ENCODE measurements at regions not wholly inside any gene's neighbourhood (a gene's known extent, or its start where the extent isn't known, plus 50 kb on each side); places are given as distances from the start of the nearest gene placed in this dataset.

DNA sequence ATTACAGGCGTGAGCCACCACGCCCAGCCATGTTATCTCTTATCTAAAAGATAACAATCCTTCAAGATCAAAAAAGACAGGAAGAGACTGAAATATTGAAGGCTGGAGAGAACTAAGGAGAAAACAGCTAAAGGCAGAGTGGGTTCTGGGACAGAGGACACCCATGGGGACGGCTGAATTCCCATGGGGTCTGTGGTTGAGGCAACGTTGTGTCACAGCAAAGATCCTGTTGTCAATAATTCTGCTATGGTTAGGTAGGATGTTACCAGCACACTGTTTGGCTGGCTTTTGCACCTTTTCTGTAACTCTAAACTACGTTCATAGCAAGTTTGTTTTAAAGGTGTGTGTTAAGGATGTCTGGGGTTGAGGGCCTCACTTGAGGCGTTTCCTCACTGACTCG lies 137.7 kb upstream of the APCDD1 start:
- no peak for DNase-seq (ENCODE audit: low read depth)
- TF ChIP-seq, protein P1, sequence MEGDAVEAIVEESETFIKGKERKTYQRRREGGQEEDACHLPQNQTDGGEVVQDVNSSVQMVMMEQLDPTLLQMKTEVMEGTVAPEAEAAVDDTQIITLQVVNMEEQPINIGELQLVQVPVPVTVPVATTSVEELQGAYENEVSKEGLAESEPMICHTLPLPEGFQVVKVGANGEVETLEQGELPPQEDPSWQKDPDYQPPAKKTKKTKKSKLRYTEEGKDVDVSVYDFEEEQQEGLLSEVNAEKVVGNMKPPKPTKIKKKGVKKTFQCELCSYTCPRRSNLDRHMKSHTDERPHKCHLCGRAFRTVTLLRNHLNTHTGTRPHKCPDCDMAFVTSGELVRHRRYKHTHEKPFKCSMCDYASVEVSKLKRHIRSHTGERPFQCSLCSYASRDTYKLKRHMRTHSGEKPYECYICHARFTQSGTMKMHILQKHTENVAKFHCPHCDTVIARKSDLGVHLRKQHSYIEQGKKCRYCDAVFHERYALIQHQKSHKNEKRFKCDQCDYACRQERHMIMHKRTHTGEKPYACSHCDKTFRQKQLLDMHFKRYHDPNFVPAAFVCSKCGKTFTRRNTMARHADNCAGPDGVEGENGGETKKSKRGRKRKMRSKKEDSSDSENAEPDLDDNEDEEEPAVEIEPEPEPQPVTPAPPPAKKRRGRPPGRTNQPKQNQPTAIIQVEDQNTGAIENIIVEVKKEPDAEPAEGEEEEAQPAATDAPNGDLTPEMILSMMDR (conservative IDR thresholded peaks at IDR 0.05; ENCODE audit: low read depth, low read length), result no peak
- no peak overlapping the region for H3K4me3 ChIP-seq (ENCODE audit: low read length)

DNA sequence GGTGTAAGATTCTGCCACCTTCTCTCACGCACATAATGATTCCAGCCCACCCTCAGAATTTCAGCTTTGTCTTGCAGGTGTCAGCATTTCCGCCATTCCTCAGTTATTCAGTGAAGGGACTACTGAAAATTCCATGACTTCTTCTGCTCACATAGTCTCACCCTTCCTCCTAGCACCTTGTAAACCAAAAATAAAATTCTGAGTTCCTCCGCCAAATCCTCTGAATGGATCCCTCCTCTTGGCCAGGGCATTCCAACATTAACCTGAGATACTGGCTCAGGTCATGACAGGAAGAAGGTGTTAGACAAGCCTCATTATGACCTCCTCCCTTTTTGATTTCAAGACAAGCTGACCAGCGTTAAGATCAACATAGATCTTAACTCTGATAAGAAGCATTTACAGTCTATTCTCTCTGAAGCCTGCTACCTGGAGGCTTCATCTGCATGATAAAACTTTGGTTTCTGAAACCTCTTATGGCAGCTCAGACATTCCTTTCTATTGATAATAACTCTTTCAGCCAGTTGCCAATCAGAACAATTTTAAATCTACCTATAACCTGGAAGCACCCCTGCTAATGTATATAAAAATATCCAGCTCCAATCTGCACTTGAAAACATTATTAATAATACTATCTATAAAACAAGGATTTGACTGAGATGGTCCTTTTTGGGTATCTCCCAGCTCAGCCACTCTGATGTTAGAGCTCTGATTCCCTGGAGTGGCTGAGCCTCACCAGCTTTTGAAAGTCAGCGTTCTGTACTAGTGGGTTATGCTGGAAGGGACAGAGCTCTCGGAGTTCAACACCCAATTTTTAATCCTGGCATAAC lies 136.4 kb upstream of the APCDD1 start:
- TF ChIP-seq, protein P1 (conservative IDR thresholded peaks at IDR 0.05; ENCODE audit: low read depth, low read length), result no peak
- no peak overlapping the region for H3K4me3 ChIP-seq (ENCODE audit: low read length)
- DNase-seq (ENCODE audit: low read depth), result no peak

DNA sequence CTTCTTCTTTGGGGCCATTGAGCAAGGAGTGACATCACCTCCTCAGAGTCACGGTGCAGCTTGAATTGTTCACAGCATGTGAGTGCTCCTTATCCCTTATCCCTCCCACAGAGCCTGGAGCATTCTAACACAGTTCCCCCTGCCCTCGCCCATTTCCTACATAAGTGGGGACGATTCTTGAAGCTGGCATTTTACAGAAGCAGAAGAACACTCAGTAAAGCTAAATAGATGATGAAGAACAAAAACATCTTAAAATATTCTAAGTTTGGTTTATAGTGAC lies 135.8 kb upstream of the APCDD1 start:
- peak; percentile 7 for DNase-seq (ENCODE audit: low read depth)
- no peak overlapping the region for H3K4me3 ChIP-seq (ENCODE audit: low read length)
- TF ChIP-seq, protein P1 (conservative IDR thresholded peaks at IDR 0.05; ENCODE audit: low read depth, low read length), result no peak

DNA sequence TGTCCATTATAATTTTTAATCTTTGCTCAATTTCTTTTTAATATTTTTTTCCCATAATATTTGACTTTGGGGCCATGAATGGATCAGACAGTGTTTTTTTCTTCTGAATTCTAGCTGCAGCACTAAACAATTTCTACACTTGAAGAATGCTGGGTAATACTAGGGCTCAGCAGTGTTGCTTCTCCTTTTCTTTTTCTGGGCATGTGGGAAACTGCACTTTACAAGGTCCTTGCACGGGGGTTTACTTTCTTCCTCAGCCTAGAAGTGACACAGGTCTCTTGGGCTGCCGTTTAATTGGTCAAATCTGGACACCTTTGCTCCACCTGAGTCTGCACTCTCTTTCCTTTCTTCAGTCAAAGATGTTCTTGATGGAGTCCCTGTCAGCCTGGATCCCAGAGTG lies 135.4 kb upstream of the APCDD1 start:
- no peak for DNase-seq (ENCODE audit: low read depth)
- TF ChIP-seq, protein P1 (conservative IDR thresholded peaks at IDR 0.05; ENCODE audit: low read depth, low read length), result no peak
- H3K4me3 ChIP-seq (ENCODE audit: low read length), result no peak overlapping the region

DNA sequence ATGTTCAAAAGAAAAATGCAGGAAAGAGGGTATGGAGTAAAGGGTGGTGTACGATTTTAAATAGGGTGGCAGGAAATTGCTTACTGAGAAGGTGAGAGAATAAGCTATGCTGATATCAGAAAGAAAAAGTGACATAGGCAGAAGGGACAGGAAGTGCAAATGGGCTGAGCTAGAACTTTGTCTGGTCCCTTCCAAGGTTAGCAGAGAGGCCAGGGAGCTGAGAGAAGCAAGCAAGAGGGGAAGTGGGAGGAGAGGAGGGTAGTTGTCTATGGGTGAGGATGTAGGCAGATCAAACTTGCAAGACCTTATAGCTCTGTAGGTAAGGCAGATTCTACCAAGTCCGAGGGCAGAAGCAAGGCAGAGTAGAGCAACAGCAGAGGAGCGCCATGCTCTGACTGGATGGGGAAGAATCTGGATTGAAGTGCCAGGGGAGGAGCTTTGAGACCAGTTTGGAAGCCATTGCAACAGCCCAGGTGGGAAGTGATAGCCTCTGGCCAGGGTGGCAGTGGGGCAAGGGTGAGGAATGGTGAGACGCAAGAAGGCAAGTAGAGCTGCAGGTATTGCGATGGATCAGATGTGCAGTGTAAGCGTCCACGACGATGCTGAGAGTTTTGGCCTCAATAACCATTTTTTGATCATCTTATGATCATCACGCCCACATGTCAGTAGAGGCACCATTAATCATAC lies 134.4 kb upstream of the APCDD1 start:
- DNase-seq (ENCODE audit: low read depth), result no peak
- H3K4me3 ChIP-seq (ENCODE audit: low read length), result no peak overlapping the region
- TF ChIP-seq, protein P1 (conservative IDR thresholded peaks at IDR 0.05; ENCODE audit: low read depth, low read length), result no peak

DNA sequence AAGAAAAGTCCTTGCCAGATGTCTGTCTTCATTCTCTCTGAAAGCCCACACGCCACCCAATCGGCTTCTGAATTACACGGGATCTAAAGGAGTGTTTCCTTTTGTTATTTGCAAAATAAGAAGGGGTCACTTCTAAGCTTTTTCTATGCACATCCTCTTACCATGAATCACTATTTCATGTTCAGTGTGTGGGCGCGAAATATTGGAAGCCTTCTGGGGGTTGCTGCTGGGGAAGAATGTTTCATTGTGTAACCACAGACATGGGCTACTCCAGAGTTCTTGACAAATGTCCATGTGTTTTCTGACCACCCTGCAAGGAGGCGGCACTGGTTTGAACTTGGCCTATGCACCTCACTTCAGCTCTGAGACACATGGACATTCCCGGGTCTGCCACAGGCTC lies 133.6 kb upstream of the APCDD1 start:
- DNase-seq (ENCODE audit: low read depth), result no peak
- TF ChIP-seq, protein P1 (conservative IDR thresholded peaks at IDR 0.05; ENCODE audit: low read depth, low read length), result no peak
- H3K4me3 ChIP-seq (ENCODE audit: low read length), result no peak overlapping the region

DNA sequence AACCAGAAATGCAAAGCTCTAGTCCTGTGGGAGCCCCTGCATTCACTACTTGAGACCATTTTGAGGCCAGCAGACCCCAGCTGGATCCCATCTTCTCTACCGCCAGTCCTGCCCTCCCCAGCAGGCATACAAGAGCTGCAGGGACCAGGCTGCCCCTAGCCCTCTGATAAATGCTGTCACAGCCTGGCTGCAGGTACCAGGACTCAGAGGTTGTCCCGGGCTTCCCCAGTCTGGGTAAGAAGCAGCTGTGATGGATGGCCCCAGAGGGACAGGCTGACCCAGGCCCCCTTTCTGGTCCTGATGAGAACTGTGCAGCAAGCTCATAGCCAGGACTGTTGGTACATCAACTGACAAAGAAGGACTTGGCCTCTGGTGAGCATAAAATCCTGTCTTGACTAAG lies 132.9 kb upstream of the APCDD1 start:
- TF ChIP-seq, protein P1 (conservative IDR thresholded peaks at IDR 0.05; ENCODE audit: low read depth, low read length), result no peak

More for the DNA sequence above, 132.9 kb upstream of the APCDD1 start:
- no peak overlapping the region for H3K4me3 ChIP-seq (ENCODE audit: low read length)
- DNase-seq (ENCODE audit: low read depth), result no peak
